K562 (cell line): ENCODE measurements at regions not wholly inside any gene's neighbourhood (a gene's known extent, or its start where the extent isn't known, plus 50 kb on each side); places are given as distances from the start of the nearest gene placed in this dataset.

Source experiments
- ATAC-seq: fragments of 200-7000 bp; cut with Tn5 transposase; 3 replicates; pipeline ENCODE4 v1.9.1; 2020; ENCODE audit warnings: moderate library complexity
- BruUV-seq: library from RNA; stranded (reverse); fragments of 400-500 nt; replicated peaks from 2 replicates; lab custom pipeline; 2021; lab: Mats Ljungman, UMichigan
- CTCF ChIA-PET: fragments of 300-600 bp; formaldehyde crosslinking; extraction: SDS; loops from one replicate; lab custom pipeline; 2021; ENCODE audit warnings: low intra/inter-chr PET ratio; lab: Yijun Ruan, JAX
- POLR2A ChIA-PET: fragments of 300-600, 350-650 bp; sonication (Branson Sonifier 250); formaldehyde crosslinking; extraction: SDS; loops from one replicate; lab custom pipeline; 2021; ENCODE audit warnings: antibody characterized with exemption, inconsistent platforms; lab: Yijun Ruan, JAX
- DNase-seq, 4 experiments: peaks; one replicate each; pipeline versions ENCODE4 v3.0.0 to v3.0.0-alpha.2; 2011 to 2018; ENCODE audit warnings: low spot score in 3 of 4, mixed read lengths in 3 of 4; ENCODE audit errors: extremely low read depth in 1 of 4
- FAIRE-seq: peaks from 2 replicates; lab custom pipeline; 2011; peaks lifted over from hg19 to GRCh38; lab: Jason Lieb, UNC
- H2AFZ ChIP-seq: 2 replicates; pipeline ENCODE4 v1.6.0; 2011; ENCODE audit warnings: low read depth, low read length, control low read depth, inconsistent platforms
- H3K27ac ChIP-seq: fragments of 200-600 bp; 3 replicates; pipeline ENCODE4 v1.8.0; 2011; ENCODE audit warnings: low read depth, mild to moderate bottlenecking, control low read depth, inconsistent platforms, low read length, moderate library complexity, mixed read lengths; ENCODE audit errors: extremely low read depth
- H3K27me3 ChIP-seq, 2 experiments: fragments of 300-600 bp in 1 of 2; 2 replicates in 1 of 2; 3 replicates in 1 of 2; pipeline versions ENCODE4 v1.6.0 to v1.8.0; 2011; ENCODE audit warnings: inconsistent platforms in 2 of 2, low read length in 2 of 2, mild to moderate bottlenecking in 1 of 2, mixed read lengths in 1 of 2, moderate library complexity in 1 of 2; ENCODE audit not compliant: control insufficient read depth in 2 of 2, insufficient read depth in 2 of 2
- H3K36me3 ChIP-seq: fragments of 300-600 bp; 3 replicates; pipeline ENCODE4 v1.8.0; 2011; ENCODE audit warnings: mild to moderate bottlenecking, low read length, inconsistent platforms; ENCODE audit not compliant: control insufficient read depth, insufficient read depth
- H3K4me1 ChIP-seq, 2 experiments: fragments of 200-600 bp in 1 of 2; replicated peaks in 1 of 2; 2 replicates in 1 of 2; 3 replicates in 1 of 2; pipeline versions ENCODE4 v1.5.1 to v1.8.0; 2011; ENCODE audit warnings: inconsistent platforms in 2 of 2, low read length in 2 of 2, mild to moderate bottlenecking in 1 of 2, mixed read lengths in 1 of 2, moderate library complexity in 1 of 2; ENCODE audit not compliant: control insufficient read depth in 2 of 2, insufficient read depth in 2 of 2
- H3K4me2 ChIP-seq: 2 replicates; pipeline ENCODE4 v1.6.1; 2011; ENCODE audit warnings: low read length, control low read depth, inconsistent platforms, mixed read lengths; ENCODE audit not compliant: insufficient read depth
- H3K4me3 ChIP-seq: fragments of 200-600 bp; sonication (generic), shearing (Covaris generic); 2 replicates; pipeline ENCODE4 v1.5.1; 2016; ENCODE audit warnings: control low read depth, inconsistent platforms
- H3K79me2 ChIP-seq: fragments of 200-600 bp; 3 replicates; pipeline ENCODE4 v1.8.0; 2011; ENCODE audit warnings: low read length, inconsistent platforms; ENCODE audit not compliant: control insufficient read depth, insufficient read depth
- H3K9ac ChIP-seq, 2 experiments: 2 replicates each; pipeline versions ENCODE4 v1.6.0 to v1.6.1; 2011; ENCODE audit warnings: low read depth in 2 of 2, low read length in 2 of 2, control low read depth in 1 of 2, inconsistent platforms in 1 of 2, mild to moderate bottlenecking in 1 of 2, mixed read lengths in 1 of 2; ENCODE audit not compliant: insufficient read depth in 1 of 2
- H3K9me1 ChIP-seq: one replicate; pipeline ENCODE4 v1.6.0; 2011; ENCODE audit warnings: inconsistent platforms, mild to moderate bottlenecking, low read length, moderate library complexity; ENCODE audit not compliant: control insufficient read depth, insufficient read depth
- H3K9me3 ChIP-seq: replicated peaks from 2 replicates; pipeline ENCODE4 v1.5.1; 2011; ENCODE audit warnings: low read depth, low read length, inconsistent platforms; ENCODE audit not compliant: control insufficient read depth, insufficient read depth
- H4K20me1 ChIP-seq: replicated peaks from 2 replicates; pipeline ENCODE4 v1.6.1; 2011; ENCODE audit warnings: low read length, inconsistent platforms, mixed read lengths; ENCODE audit not compliant: control insufficient read depth, insufficient read depth
- CBX2 ChIP-seq: fragments of 200-600 bp; sonication (generic); IDR thresholded peaks from one replicate; pipeline ENCODE4 v1.6.1; 2012; ENCODE audit warnings: mild to moderate bottlenecking, low read length, inconsistent platforms; ENCODE audit not compliant: insufficient read depth, poor library complexity, severe bottlenecking
- HDAC3 ChIP-seq: fragments of 450-650 bp; IDR thresholded peaks from 2 replicates; pipeline ENCODE4 v1.6.1; 2018; ENCODE audit warnings: borderline replicate concordance, mild to moderate bottlenecking, moderate library complexity; ENCODE audit not compliant: partially characterized antibody
- NFATC3 ChIP-seq: fragments of 450-650 bp; IDR thresholded peaks from 2 replicates; pipeline ENCODE4 v1.6.1; 2017; ENCODE audit warnings: mild to moderate bottlenecking
- NFIC ChIP-seq: fragments of 450-650 bp; IDR thresholded peaks from 2 replicates; pipeline ENCODE4 v1.6.1; 2017; ENCODE audit warnings: mild to moderate bottlenecking, inconsistent platforms
- NR2F6 ChIP-seq: fragments of 450-650 bp; formaldehyde crosslinking; IDR thresholded peaks from 2 replicates; pipeline ENCODE4 v1.4.0; 2020; ENCODE audit warnings: mild to moderate bottlenecking
- PCBP2 ChIP-seq: fragments of 200-400 bp; formaldehyde crosslinking; IDR thresholded peaks from 2 replicates; pipeline ENCODE4 v1.6.1; 2018; ENCODE audit warnings: low read length, low read depth, mild to moderate bottlenecking, moderate library complexity; ENCODE audit not compliant: poor library complexity, severe bottlenecking
- RBM25 ChIP-seq: fragments of 200-400 bp; formaldehyde crosslinking; IDR thresholded peaks from 2 replicates; pipeline ENCODE4 v1.6.1; 2018; ENCODE audit warnings: low read length, low read depth, moderate library complexity; ENCODE audit not compliant: severe bottlenecking
- RBM39 ChIP-seq: fragments of 200-400 bp; formaldehyde crosslinking; optimal IDR thresholded peaks from 2 replicates; pipeline ENCODE3; 2018; ENCODE audit warnings: low read depth, low read length
- TOE1 ChIP-seq, 2 experiments: fragments of 450-650 bp in 1 of 2; sonication (generic) in 1 of 2; formaldehyde crosslinking in 1 of 2; IDR thresholded peaks; 2 replicates each; pipeline versions ENCODE4 v1.7.1 to v1.8.0; 2016 to 2022; ENCODE audit warnings: borderline replicate concordance in 2 of 2, mild to moderate bottlenecking in 2 of 2, antibody characterized with exemption in 1 of 2, inconsistent platforms in 1 of 2, low read depth in 1 of 2, missing genetic modification reagents in 1 of 2, moderate library complexity in 1 of 2
- ZNF695 ChIP-seq: fragments of 450-650 bp; formaldehyde crosslinking; IDR thresholded peaks from 2 replicates; pipeline ENCODE4 v1.4.0; 2020; ENCODE audit warnings: mild to moderate bottlenecking, moderate library complexity
- WGBS: fragments of 100-300 bp; shearing (Covaris generic); methylation state at CpG from one replicate; pipeline ENCODE4 v1.1.6; 2016; ENCODE audit warnings: low coverage, mixed read lengths; ENCODE audit not compliant: insufficient coverage; ENCODE audit errors: missing lambda C conversion rate; 5-methylcytosine and 5-hydroxymethylcytosine counted together
- in situ Hi-C: fragments of 300-500 bp; cut with MboI; formaldehyde crosslinking; loops from 4 replicates; pipeline ENCODE4 v1.15.0; 2018; ENCODE audit warnings: inconsistent platforms, mixed read lengths
- intact Hi-C: fragments of 100-400 bp; cut with micrococcal nuclease; formaldehyde crosslinking; loops from 2 replicates; pipeline ENCODE4 v1.14.2; 2022
- TF ChIP-seq, protein P1 (sequence below), 2 experiments: fragments of 450-650 bp; conservative IDR thresholded peaks; 2 replicates each; pipeline ENCODE4 v1.6.1; 2017; ENCODE audit warnings: mild to moderate bottlenecking in 2 of 2, moderate library complexity in 2 of 2

DNA sequence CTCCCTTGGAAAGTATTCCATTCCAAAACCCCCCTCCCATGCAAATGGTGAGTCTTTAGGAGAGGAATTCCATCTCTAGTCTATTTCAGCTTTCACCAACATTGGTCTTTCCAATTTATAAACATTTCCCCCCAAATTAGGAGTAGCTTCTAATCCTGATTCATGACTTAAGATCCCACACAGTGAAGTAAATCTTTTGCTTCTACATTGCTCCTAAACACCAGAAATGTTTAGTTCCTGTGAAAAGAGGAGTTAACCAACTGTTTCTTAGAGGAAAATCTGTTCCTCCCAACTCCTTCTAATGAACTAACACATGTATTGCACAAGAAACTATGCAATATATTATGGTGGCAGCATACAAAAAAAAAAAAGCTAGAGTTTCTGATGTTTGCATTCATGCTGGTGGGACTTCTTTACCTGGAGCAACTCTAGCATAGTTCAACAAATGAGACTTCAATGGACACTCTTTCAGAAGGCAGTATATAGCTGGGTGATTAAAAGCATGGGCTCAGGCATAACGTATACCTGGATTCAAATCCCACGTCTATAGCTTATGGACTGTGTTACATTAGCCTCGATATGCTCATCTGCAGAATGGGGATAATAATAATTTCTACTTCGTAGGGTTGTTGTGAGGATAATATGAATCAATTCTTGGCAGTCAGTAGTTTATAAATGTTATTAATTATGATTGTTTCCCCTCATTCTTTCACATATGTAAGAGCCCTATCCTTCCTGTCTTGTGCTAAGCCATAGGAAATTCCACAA, 131.6 kb upstream of the TMEM164 start:
- Histone ChIP-seq H4K20me1 (no peaks in the 10 kb centered on the region), H3K27me3 (no peaks in the 10 kb centered on the region), H3K27ac (no peak overlapping the region), H3K9me3 (no peaks in the 10 kb centered on the region), H3K36me3 (no peaks in the 10 kb centered on the region), H2AFZ (no peak overlapping the region), H3K4me2 (no peak overlapping the region), H3K79me2 (no peaks in the 10 kb centered on the region), H3K4me1 (no peaks in the 10 kb centered on the region), H3K4me3 (no peak overlapping the region), H3K9ac (no peak overlapping the region), H3K9me1 (no peaks in the 10 kb centered on the region)
- ChIA-PET CTCF (no interaction called here), POLR2A (interaction anchor here (0.9 to 1.5 kb wide), 2 partner anchors 8 to 11 kb away, joined by 3 read pairs; no protein-coding TSS in a partner anchor)
- in situ Hi-C loops: no loop called here
- intact Hi-C loops: no loop called here
- no TSS peak for BruUV-seq
- ATAC-seq (no peak), FAIRE-seq (no peak), DNase-seq (no peak)
- WGBS: 6% methylated on average over 4 of the region's 4 CpGs
- TF ChIP-seq RBM25 (peak; percentile 87), CBX2 (no peak)

DNA sequence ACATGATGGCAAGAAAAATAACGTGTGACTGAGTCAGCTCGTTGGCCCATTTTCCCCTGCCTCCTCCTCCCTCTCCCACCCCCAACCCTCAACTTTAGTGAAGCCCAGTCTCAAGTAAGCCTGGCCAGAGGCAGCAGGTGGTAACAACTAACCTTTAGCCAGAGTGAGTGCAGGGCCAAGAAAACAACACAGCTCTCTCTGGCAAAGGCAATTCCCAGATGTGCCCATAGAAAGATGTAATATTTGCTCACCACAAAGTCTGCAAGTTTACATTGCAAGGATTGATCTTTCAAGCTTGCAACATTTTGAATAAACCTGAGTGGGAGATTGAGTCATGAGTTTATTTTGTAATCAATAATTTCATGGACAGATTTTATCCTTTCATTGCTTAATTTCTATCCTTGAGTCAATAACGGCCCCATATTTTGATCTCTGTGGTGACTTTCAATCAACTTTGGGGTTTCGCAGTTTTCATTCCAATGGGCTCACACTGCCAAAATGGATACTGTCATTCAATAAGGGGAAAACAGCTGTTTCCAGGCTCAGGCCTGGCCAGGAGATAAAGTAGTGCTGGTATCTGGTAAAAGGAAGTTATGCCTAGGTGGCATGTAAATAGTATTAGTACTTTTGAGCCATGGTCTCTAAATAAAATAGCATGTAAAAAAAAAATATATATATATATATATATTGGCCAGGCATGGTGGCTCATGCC, 130.7 kb upstream of the TMEM164 start:
- no peaks in the 10 kb centered on the region for H3K79me2 ChIP-seq
- BruUV-seq: no TSS peak
- FAIRE-seq: no peak
- H3K4me3 ChIP-seq: no peak overlapping the region
- H3K27me3 ChIP-seq: no peaks in the 10 kb centered on the region
- no peak overlapping the region for H3K27ac ChIP-seq
- H2AFZ ChIP-seq: no peak overlapping the region
- ChIA-PET POLR2A (interaction anchor here (1.5 kb wide), 1 partner anchor 10 kb away, joined by 3 read pairs; no protein-coding TSS in a partner anchor), CTCF (no interaction called here)
- no peak for ATAC-seq
- intact Hi-C loops (no loop called here), in situ Hi-C loops (no loop called here)
- no peaks in the 10 kb centered on the region for H3K9me3 ChIP-seq
- no peak for DNase-seq
- no peaks in the 10 kb centered on the region for H3K9me1 ChIP-seq
- H3K4me2 ChIP-seq: no peak overlapping the region
- H4K20me1 ChIP-seq: no peaks in the 10 kb centered on the region
- H3K36me3 ChIP-seq: no peaks in the 10 kb centered on the region
- 28% methylated on average over 4 of the region's 4 CpGs for WGBS
- no peak overlapping the region for H3K9ac ChIP-seq
- H3K4me1 ChIP-seq: no peaks in the 10 kb centered on the region
- TF ChIP-seq RBM39: no peak
- no peak for TF ChIP-seq NFIC
- no peak for TF ChIP-seq NR2F6 (CRISPR knock-in tag)
- TF ChIP-seq ZNF695 (CRISPR knock-in tag): no peak
- TF ChIP-seq TOE1 (IDR thresholded peaks at IDR 0.05; ENCODE audit: borderline replicate concordance): no peak
- TF ChIP-seq TOE1 (CRISPR knock-in tag; IDR thresholded peaks at IDR 0.05; ENCODE audit: borderline replicate concordance, low read depth): no peak
- no peak for TF ChIP-seq HDAC3
- TF ChIP-seq, protein P1, sequence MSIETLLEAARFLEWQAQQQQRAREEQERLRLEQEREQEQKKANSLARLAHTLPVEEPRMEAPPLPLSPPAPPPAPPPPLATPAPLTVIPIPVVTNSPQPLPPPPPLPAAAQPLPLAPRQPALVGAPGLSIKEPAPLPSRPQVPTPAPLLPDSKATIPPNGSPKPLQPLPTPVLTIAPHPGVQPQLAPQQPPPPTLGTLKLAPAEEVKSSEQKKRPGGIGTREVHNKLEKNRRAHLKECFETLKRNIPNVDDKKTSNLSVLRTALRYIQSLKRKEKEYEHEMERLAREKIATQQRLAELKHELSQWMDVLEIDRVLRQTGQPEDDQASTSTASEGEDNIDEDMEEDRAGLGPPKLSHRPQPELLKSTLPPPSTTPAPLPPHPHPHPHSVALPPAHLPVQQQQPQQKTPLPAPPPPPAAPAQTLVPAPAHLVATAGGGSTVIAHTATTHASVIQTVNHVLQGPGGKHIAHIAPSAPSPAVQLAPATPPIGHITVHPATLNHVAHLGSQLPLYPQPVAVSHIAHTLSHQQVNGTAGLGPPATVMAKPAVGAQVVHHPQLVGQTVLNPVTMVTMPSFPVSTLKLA (conservative IDR thresholded peaks at IDR 0.05): no peak
- TF ChIP-seq PCBP2: no peak
- TF ChIP-seq NFATC3: no peak
